Stimulated activated naive CD8-positive, alpha-beta T cell treated with anti-CD3 and anti-CD28 coated beads, Interleukin-15, amount 100 ng/mL, for 72 hours (primary cell): ENCODE measurements at regions not wholly inside any gene's neighbourhood (a gene's known extent, or its start where the extent isn't known, plus 50 kb on each side); places are given as distances from the start of the nearest gene placed in this dataset.

Source experiments
- ATAC-seq: fragments of 150-1000 bp; cut with Tn5 transposase; 2 replicates; pipeline ENCODE4 v1.10.0; 2021; ENCODE audit warnings: mild to moderate bottlenecking, moderate library complexity
- DNase-seq, 2 donors: peaks; one replicate each; pipeline ENCODE4 v3.0.0; 2021 to 2022
- H3K27ac Mint-ChIP-seq, 2 donors: one replicate each; pipeline ENCODE4 v1.8.0; 2022; ENCODE audit warnings: mild to moderate bottlenecking in 2 of 2, mixed read lengths in 2 of 2, moderate library complexity in 2 of 2
- H3K27me3 Mint-ChIP-seq: one replicate; pipeline ENCODE4 v1.8.0; 2022; ENCODE audit warnings: mixed read lengths
- H3K4me1 Mint-ChIP-seq: one replicate; pipeline ENCODE4 v1.8.0; 2022; ENCODE audit warnings: mild to moderate bottlenecking, mixed read lengths
- H3K4me3 Mint-ChIP-seq, 2 donors: one replicate each; pipeline ENCODE4 v1.8.0; 2022; ENCODE audit warnings: mild to moderate bottlenecking in 2 of 2, mixed read lengths in 2 of 2, moderate library complexity in 1 of 2
- H3K9me3 Mint-ChIP-seq, 2 donors: one replicate each; pipeline ENCODE4 v1.8.0; 2022; ENCODE audit warnings: mixed read lengths in 2 of 2

GRCh38 chr1:212211371-212211770 lies 73.8 kb upstream of the PPP2R5A start:
- Mint-ChIP-seq H3K4me1 (no peaks in the 10 kb centered on the region), H3K27ac (no peak overlapping the region), H3K4me3 (no peak overlapping the region), H3K9me3 (no peaks in the 10 kb centered on the region), H3K27me3 (no peaks in the 10 kb centered on the region)
- DNase-seq (no peak), ATAC-seq (no peak)

- no peaks in the 10 kb centered on the region for H3K27me3 Mint-ChIP-seq
- no peaks in the 10 kb centered on the region for H3K9me3 Mint-ChIP-seq
- H3K4me1 Mint-ChIP-seq: no peaks in the 10 kb centered on the region
- no peak overlapping the region for H3K27ac Mint-ChIP-seq
- ATAC-seq (no peak), DNase-seq (no peak)
- H3K4me3 Mint-ChIP-seq: no peak overlapping the region
These were observed 72.9 kb upstream of the PPP2R5A start for GRCh38 chr1:212212343-212212742.

GRCh38 chr1:212212906-212213305 lies 72.3 kb upstream of the PPP2R5A start:
- Mint-ChIP-seq H3K27me3 (no peaks in the 10 kb centered on the region), H3K27ac (no peak overlapping the region), H3K9me3 (no peaks in the 10 kb centered on the region), H3K4me3 (no peak overlapping the region), H3K4me1 (peaks cover under 1% of the 10 kb centered on the region)
- DNase-seq (no peak), ATAC-seq (no peak)

- no peaks in the 10 kb centered on the region for H3K27me3 Mint-ChIP-seq
- no peak overlapping the region for H3K27ac Mint-ChIP-seq
- ATAC-seq (no peak), DNase-seq (no peak)
- H3K9me3 Mint-ChIP-seq: no peaks in the 10 kb centered on the region
- H3K4me1 Mint-ChIP-seq: peaks cover 9% of the 10 kb centered on the region
- no peak overlapping the region for H3K4me3 Mint-ChIP-seq
These were observed 71.4 kb upstream of the PPP2R5A start for GRCh38 chr1:212213784-212214183.

- ATAC-seq (no peak), DNase-seq (no peak)
- Mint-ChIP-seq H3K27me3 (no peaks in the 10 kb centered on the region), H3K27ac (no peak overlapping the region), H3K9me3 (no peaks in the 10 kb centered on the region), H3K4me3 (no peak overlapping the region), H3K4me1 (peaks cover 14% of the 10 kb centered on the region)
These were observed 70.9 kb upstream of the PPP2R5A start for GRCh38 chr1:212214325-212214724.

GRCh38 chr1:212215910-212216309 lies 69.3 kb upstream of the PPP2R5A start:
- H3K4me1 Mint-ChIP-seq: peaks cover 20% of the 10 kb centered on the region
- ATAC-seq (no peak), DNase-seq (no peak)
- no peak overlapping the region for H3K27ac Mint-ChIP-seq
- H3K4me3 Mint-ChIP-seq: no peak overlapping the region
- H3K9me3 Mint-ChIP-seq: no peaks in the 10 kb centered on the region
- no peaks in the 10 kb centered on the region for H3K27me3 Mint-ChIP-seq

- Mint-ChIP-seq H3K9me3 (no peaks in the 10 kb centered on the region), H3K27ac (peak overlapping the region in 1 of 2 donors; percentile 79), H3K4me1 (peaks cover 20% of the 10 kb centered on the region), H3K4me3 (no peak overlapping the region), H3K27me3 (no peaks in the 10 kb centered on the region)
- ATAC-seq (no peak), DNase-seq (no peak)
These were observed 67.6 kb upstream of the PPP2R5A start for GRCh38 chr1:212217633-212218032.

- peak overlapping the region in 1 of 2 donors; percentile 79 for H3K27ac Mint-ChIP-seq
- no peaks in the 10 kb centered on the region for H3K9me3 Mint-ChIP-seq
- peaks cover 20% of the 10 kb centered on the region for H3K4me1 Mint-ChIP-seq
- H3K4me3 Mint-ChIP-seq: no peak overlapping the region
- H3K27me3 Mint-ChIP-seq: no peaks in the 10 kb centered on the region
- no peak for ATAC-seq
- DNase-seq: no peak
These were observed 67.1 kb upstream of the PPP2R5A start for GRCh38 chr1:212218065-212218464.

- DNase-seq: peak in 1 of 2 donors; percentile 32
- Mint-ChIP-seq H3K9me3 (no peaks in the 10 kb centered on the region), H3K4me1 (peaks cover 21% of the 10 kb centered on the region), H3K27me3 (no peaks in the 10 kb centered on the region), H3K27ac (peak overlapping the region; percentile 27 to 79), H3K4me3 (peak overlapping the region; percentile 1 to 55)
- ATAC-seq: peak; percentile 97
These were observed 66.3 kb upstream of the PPP2R5A start for GRCh38 chr1:212218911-212219310.

- ATAC-seq: no peak
- no peak for DNase-seq
- Mint-ChIP-seq H3K27ac (peak overlapping the region in 1 of 2 donors; percentile 70), H3K9me3 (no peaks in the 10 kb centered on the region), H3K4me3 (peak overlapping the region in 1 of 2 donors; percentile 3), H3K4me1 (peaks cover 31% of the 10 kb centered on the region), H3K27me3 (no peaks in the 10 kb centered on the region)
These were observed 65.3 kb upstream of the PPP2R5A start for GRCh38 chr1:212219679-212220463.

- Mint-ChIP-seq H3K27ac (no peak overlapping the region), H3K9me3 (no peaks in the 10 kb centered on the region), H3K4me1 (peaks cover 48% of the 10 kb centered on the region), H3K4me3 (no peak overlapping the region), H3K27me3 (no peaks in the 10 kb centered on the region)
- ATAC-seq (no peak), DNase-seq (no peak)
These were observed 63.4 kb upstream of the PPP2R5A start for GRCh38 chr1:212221801-212222200.

- Mint-ChIP-seq H3K27ac (peak overlapping the region in 1 of 2 donors; percentile 92), H3K27me3 (no peaks in the 10 kb centered on the region), H3K4me1 (peaks cover 36% of the 10 kb centered on the region), H3K4me3 (peak overlapping the region; percentile 5 to 69), H3K9me3 (no peaks in the 10 kb centered on the region)
- DNase-seq (no peak), ATAC-seq (no peak)
These were observed 61.1 kb upstream of the PPP2R5A start for GRCh38 chr1:212224102-212224501.

- ATAC-seq (peak; percentile 96), DNase-seq (peak in 1 of 2 donors; percentile 68)
- Mint-ChIP-seq H3K27ac (peak overlapping the region in 1 of 2 donors; percentile 22), H3K4me1 (peaks cover 28% of the 10 kb centered on the region), H3K27me3 (no peaks in the 10 kb centered on the region), H3K4me3 (peak overlapping the region; percentile 53 to 63), H3K9me3 (no peaks in the 10 kb centered on the region)
These were observed 59.8 kb upstream of the PPP2R5A start for GRCh38 chr1:212225416-212225815.

- H3K27me3 Mint-ChIP-seq: no peaks in the 10 kb centered on the region
- no peaks in the 10 kb centered on the region for H3K9me3 Mint-ChIP-seq
- ATAC-seq: peak; percentile 48
- H3K4me3 Mint-ChIP-seq: peak overlapping the region in 1 of 2 donors; percentile 8
- no peak overlapping the region for H3K27ac Mint-ChIP-seq
- DNase-seq: no peak
- peaks cover 28% of the 10 kb centered on the region for H3K4me1 Mint-ChIP-seq
These were observed 59.3 kb upstream of the PPP2R5A start for GRCh38 chr1:212225871-212226302.

- peak overlapping the region in 1 of 2 donors; percentile 61 for H3K27ac Mint-ChIP-seq
- no peak for ATAC-seq
- peaks cover 28% of the 10 kb centered on the region for H3K4me1 Mint-ChIP-seq
- H3K4me3 Mint-ChIP-seq: no peak overlapping the region
- DNase-seq: no peak
- H3K27me3 Mint-ChIP-seq: no peaks in the 10 kb centered on the region
- H3K9me3 Mint-ChIP-seq: no peaks in the 10 kb centered on the region
These were observed 58.7 kb upstream of the PPP2R5A start for GRCh38 chr1:212226467-212226866.

- no peak for ATAC-seq
- Mint-ChIP-seq H3K4me1 (peaks cover 40% of the 10 kb centered on the region), H3K4me3 (no peak overlapping the region), H3K27ac (peak overlapping the region in 1 of 2 donors; percentile 5), H3K9me3 (no peaks in the 10 kb centered on the region), H3K27me3 (no peaks in the 10 kb centered on the region)
- no peak for DNase-seq
These were observed 57.1 kb upstream of the PPP2R5A start for GRCh38 chr1:212228076-212228475.
